Activated CD4-positive, CD25-positive, alpha-beta regulatory T cell treated with anti-CD3 and anti-CD28 coated beads, Interleukin-2, amount 50 U/mL, for 72 hours (primary cell): ENCODE measurements at regions not wholly inside any gene's neighbourhood (a gene's known extent, or its start where the extent isn't known, plus 50 kb on each side); places are given as distances from the start of the nearest gene placed in this dataset.
"Not testable (repeated sequence)": the region's sequence is repeated elsewhere in the genome, so short reads cannot be mapped to it uniquely, and the experiment has no call there.

Source experiments
- DNase-seq: peaks from one replicate; pipeline ENCODE4 v3.0.0; 2021

GRCh38 chr6:100322886-100323285, 141.8 kb downstream of the SIM1 start:
- DNase-seq: no peak

- DNase-seq: no peak
Observed at GRCh38 chr6:100320686-100321085, 144.0 kb downstream of the SIM1 start.

- DNase-seq: no peak
Observed at GRCh38 chr6:100317031-100317430, 147.7 kb downstream of the SIM1 start.

- DNase-seq: no peak
Observed at GRCh38 chr6:100314186-100314585, 150.5 kb downstream of the SIM1 start.

GRCh38 chr6:100311707-100312251, 152.9 kb downstream of the SIM1 start:
- DNase-seq: no peak

GRCh38 chr6:100309174-100309573, 155.5 kb downstream of the SIM1 start:
- DNase-seq: no peak

GRCh38 chr6:100307561-100307960, 157.2 kb downstream of the SIM1 start:
- no peak for DNase-seq

- DNase-seq: no peak
Observed at GRCh38 chr6:100305209-100305869, 159.4 kb downstream of the SIM1 start.

GRCh38 chr6:100304575-100304974, 160.1 kb downstream of the SIM1 start:
- no peak for DNase-seq

GRCh38 chr6:100301731-100302130, 163.0 kb downstream of the SIM1 start:
- no peak for DNase-seq

- no peak for DNase-seq
Observed at GRCh38 chr6:100300221-100300736, 164.4 kb downstream of the SIM1 start.

- DNase-seq: no peak
Observed at GRCh38 chr6:100296810-100297544, 167.7 kb downstream of the SIM1 start.

- not testable (repeated sequence) for DNase-seq
Observed at GRCh38 chr6:100295172-100295571, 169.5 kb downstream of the SIM1 start.

GRCh38 chr6:100289285-100289684, 175.4 kb downstream of the SIM1 start:
- DNase-seq: no peak

GRCh38 chr6:100288311-100288710, 176.4 kb downstream of the SIM1 start:
- DNase-seq: no peak

- DNase-seq: no peak
Observed at GRCh38 chr6:100283285-100283684, 181.4 kb downstream of the SIM1 start.

- DNase-seq: no peak
Observed at GRCh38 chr6:100281471-100281901, 183.2 kb downstream of the SIM1 start.

- no peak for DNase-seq
Observed at GRCh38 chr6:100276311-100277057, 188.2 kb downstream of the SIM1 start.

- no peak for DNase-seq
Observed at GRCh38 chr6:100274147-100274546, 190.6 kb downstream of the SIM1 start.

GRCh38 chr6:100271625-100272024, 193.1 kb downstream of the SIM1 start:
- no peak for DNase-seq

- no peak for DNase-seq
Observed at GRCh38 chr6:100271202-100271601, 193.5 kb downstream of the SIM1 start.

GRCh38 chr6:100269189-100269588, 195.5 kb downstream of the SIM1 start:
- no peak for DNase-seq

GRCh38 chr6:100268326-100268725, 196.4 kb downstream of the SIM1 start:
- DNase-seq: no peak
